ENCODE measurements at regions not wholly inside any gene's neighbourhood (a gene's known extent, or its start where the extent isn't known, plus 50 kb on each side); places are given as distances from the start of the nearest gene placed in this dataset.
"Not testable (repeated sequence)": the region's sequence is repeated elsewhere in the genome, so short reads cannot be mapped to it uniquely, and the experiment has no call there.

- TF ChIP-seq CTCF (IDR thresholded peaks at IDR 0.05); EZH2 (IDR thresholded peaks at IDR 0.05; ENCODE audit: borderline replicate concordance, insufficient read depth, low read depth, low read length, poor library complexity, severe bottlenecking): not testable (repeated sequence)
These were observed 295.0 kb downstream of the SH2D4B start for GRCh38 chr10:80832693-80833092.

Measured in B cell (primary cell).